ENCODE measurements at regions not wholly inside any gene's neighbourhood (a gene's known extent, or its start where the extent isn't known, plus 50 kb on each side); places are given as distances from the start of the nearest gene placed in this dataset.

- no peak for TF ChIP-seq CTCF (IDR thresholded peaks at IDR 0.05)
- no peak for TF ChIP-seq FOSL2 (IDR thresholded peaks at IDR 0.05; ENCODE audit: borderline replicate concordance, low read depth)
- TF ChIP-seq EZH2phosphoT487 (IDR thresholded peaks at IDR 0.05; ENCODE audit: borderline replicate concordance, low read depth) = no peak
- TF ChIP-seq MXI1 (IDR thresholded peaks at IDR 0.05; ENCODE audit: low read depth, low read length) = no peak
- TF ChIP-seq RXRA (IDR thresholded peaks at IDR 0.05; ENCODE audit: borderline replicate concordance, low read depth) = no peak
- no peak for TF ChIP-seq NFIC (IDR thresholded peaks at IDR 0.05; ENCODE audit: borderline replicate concordance)
These were observed 393.8 kb upstream of the ID4 start (continued) for GRCh38 chr6:19443411-19443810.

- Histone ChIP-seq H3K27me3 (ENCODE audit: insufficient read depth) (no peaks in the 10 kb centered on the region; the same call in 1 of the 2 replicates), H2AFZ (ENCODE audit: low read depth) (no peak overlapping the region), H3K4me1 (ENCODE audit: control insufficient read depth in 1 of 2, insufficient read depth in 2 of 2, low read depth in 1 of 2, low read length in 1 of 2) (no peaks in the 10 kb centered on the region), H4K20me1 (ENCODE audit: insufficient read depth) (no peaks in the 10 kb centered on the region), H3K4me2 (no peak overlapping the region), H3K4me3 (ENCODE audit: low read depth in 2 of 2, low read length in 1 of 2) (no peak overlapping the region), H3K36me3 (replicated peaks in 1 of 2; ENCODE audit: control insufficient read depth in 1 of 2, insufficient read depth in 2 of 2, low read length in 1 of 2) (no peaks in the 10 kb centered on the region), H3K9me3 (no peaks in the 10 kb centered on the region), H3K79me2 (ENCODE audit: insufficient read depth) (no peaks in the 10 kb centered on the region), H3K9me2 (no peaks in the 10 kb centered on the region), H3F3A (replicated peaks; ENCODE audit: insufficient read depth) (no peaks in the 10 kb centered on the region), H3K27ac (ENCODE audit: low read depth in 2 of 2, low read length in 1 of 2) (no peak overlapping the region), H3K9ac (no peak overlapping the region)
- DNase-seq = no peak
- ChIA-PET CTCF (no interaction called here), POLR2A (no interaction called here)
- 31% methylated on average over 4 of the region's 4 CpGs for WGBS (ENCODE audit: low lambda C conversion rate)
- no peak for TF ChIP-seq USF2 (IDR thresholded peaks at IDR 0.05; ENCODE audit: borderline replicate concordance, low read depth, low read length)
These were observed 393.1 kb upstream of the ID4 start for GRCh38 chr6:19444041-19444440.

DNA sequence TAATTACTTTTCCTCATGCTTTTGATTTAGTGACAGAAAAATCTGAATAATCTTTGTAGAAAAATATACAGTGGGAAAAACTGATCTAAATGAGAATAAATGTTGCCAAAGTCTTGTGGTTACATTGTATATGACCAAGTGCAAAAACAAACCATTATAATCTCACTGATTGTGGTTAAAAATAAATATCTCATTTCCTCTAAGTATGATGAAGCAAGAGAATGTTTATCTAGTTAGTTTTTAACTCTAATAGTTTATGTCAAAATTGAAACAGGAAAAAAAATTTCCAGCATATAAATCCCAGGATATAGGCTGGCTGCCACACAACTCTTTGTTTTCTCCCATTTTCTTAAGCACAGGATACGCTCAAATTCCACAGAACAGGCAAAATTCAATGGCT lies 392.7 kb upstream of the ID4 start:
- Histone ChIP-seq H3K79me2 (ENCODE audit: insufficient read depth) (no peaks in the 10 kb centered on the region), H2AFZ (ENCODE audit: low read depth) (no peak overlapping the region), H3F3A (replicated peaks; ENCODE audit: insufficient read depth) (no peaks in the 10 kb centered on the region), H3K36me3 (replicated peaks in 1 of 2; ENCODE audit: control insufficient read depth in 1 of 2, insufficient read depth in 2 of 2, low read length in 1 of 2) (no peaks in the 10 kb centered on the region), H3K27me3 (ENCODE audit: insufficient read depth) (no peaks in the 10 kb centered on the region; the same call in 1 of the 2 replicates), H3K27ac (ENCODE audit: low read depth in 2 of 2, low read length in 1 of 2) (no peak overlapping the region), H3K9me2 (no peaks in the 10 kb centered on the region), H3K9ac (no peak overlapping the region), H3K4me1 (ENCODE audit: control insufficient read depth in 1 of 2, insufficient read depth in 2 of 2, low read depth in 1 of 2, low read length in 1 of 2) (no peaks in the 10 kb centered on the region), H3K9me3 (no peaks in the 10 kb centered on the region), H3K4me2 (no peak overlapping the region), H4K20me1 (ENCODE audit: insufficient read depth) (no peaks in the 10 kb centered on the region), H3K4me3 (ENCODE audit: low read depth in 2 of 2, low read length in 1 of 2) (no peak overlapping the region)
- ChIA-PET CTCF (no interaction called here), POLR2A (no interaction called here)
- TF ChIP-seq YY1 (IDR thresholded peaks at IDR 0.05; ENCODE audit: low read depth) (no peak), GATA2 (CRISPR knock-in tag; IDR thresholded peaks at IDR 0.05) (no peak), NFIC (IDR thresholded peaks at IDR 0.05; ENCODE audit: borderline replicate concordance) (no peak), RFX5 (IDR thresholded peaks at IDR 0.05; ENCODE audit: low read length) (no peak), TAF1 (IDR thresholded peaks at IDR 0.05; ENCODE audit: borderline replicate concordance, low read depth, low read length) (no peak), RCOR1 (IDR thresholded peaks at IDR 0.05; ENCODE audit: low read length) (no peak), FOXJ3 (CRISPR knock-in tag; IDR thresholded peaks at IDR 0.05) (no peak), NRF1 (IDR thresholded peaks at IDR 0.05; ENCODE audit: low read depth, low read length) (no peak), SIN3A (IDR thresholded peaks at IDR 0.05; ENCODE audit: borderline replicate concordance, low read depth, low read length) (no peak), EZH2phosphoT487 (IDR thresholded peaks at IDR 0.05; ENCODE audit: borderline replicate concordance, low read depth) (no peak), POLR2AphosphoS5 (IDR thresholded peaks at IDR 0.05; ENCODE audit: low read depth, low read length) (no peak), FOXM1 (IDR thresholded peaks at IDR 0.05; ENCODE audit: low read depth) (no peak)
- TF ChIP-seq, protein P1, sequence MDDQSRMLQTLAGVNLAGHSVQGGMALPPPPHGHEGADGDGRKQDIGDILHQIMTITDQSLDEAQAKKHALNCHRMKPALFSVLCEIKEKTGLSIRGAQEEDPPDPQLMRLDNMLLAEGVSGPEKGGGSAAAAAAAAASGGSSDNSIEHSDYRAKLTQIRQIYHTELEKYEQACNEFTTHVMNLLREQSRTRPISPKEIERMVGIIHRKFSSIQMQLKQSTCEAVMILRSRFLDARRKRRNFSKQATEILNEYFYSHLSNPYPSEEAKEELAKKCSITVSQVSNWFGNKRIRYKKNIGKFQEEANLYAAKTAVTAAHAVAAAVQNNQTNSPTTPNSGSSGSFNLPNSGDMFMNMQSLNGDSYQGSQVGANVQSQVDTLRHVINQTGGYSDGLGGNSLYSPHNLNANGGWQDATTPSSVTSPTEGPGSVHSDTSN (IDR thresholded peaks at IDR 0.05) = no peak
- WGBS (ENCODE audit: low lambda C conversion rate) = 12% methylated on average over 1 of the region's 1 CpG
- no peak for DNase-seq
